Effector CD8-positive, alpha-beta T cell (primary cell): ENCODE measurements at regions not wholly inside any gene's neighbourhood (a gene's known extent, or its start where the extent isn't known, plus 50 kb on each side); places are given as distances from the start of the nearest gene placed in this dataset.
"Not testable (repeated sequence)": the region's sequence is repeated elsewhere in the genome, so short reads cannot be mapped to it uniquely, and the experiment has no call there.

ENCODE experiments used
- DNase-seq: peaks from one replicate; lab custom pipeline; 2025; lab: John Stamatoyannopoulos, UW

GRCh38 chr3:112736805-112737566 lies 96.0 kb upstream of the CCDC80 start:
- DNase-seq = no peak

GRCh38 chr3:112736386-112736785 lies 95.4 kb upstream of the CCDC80 start:
- DNase-seq = no peak

GRCh38 chr3:112735926-112736325 lies 95.0 kb upstream of the CCDC80 start:
- no peak for DNase-seq

DNA sequence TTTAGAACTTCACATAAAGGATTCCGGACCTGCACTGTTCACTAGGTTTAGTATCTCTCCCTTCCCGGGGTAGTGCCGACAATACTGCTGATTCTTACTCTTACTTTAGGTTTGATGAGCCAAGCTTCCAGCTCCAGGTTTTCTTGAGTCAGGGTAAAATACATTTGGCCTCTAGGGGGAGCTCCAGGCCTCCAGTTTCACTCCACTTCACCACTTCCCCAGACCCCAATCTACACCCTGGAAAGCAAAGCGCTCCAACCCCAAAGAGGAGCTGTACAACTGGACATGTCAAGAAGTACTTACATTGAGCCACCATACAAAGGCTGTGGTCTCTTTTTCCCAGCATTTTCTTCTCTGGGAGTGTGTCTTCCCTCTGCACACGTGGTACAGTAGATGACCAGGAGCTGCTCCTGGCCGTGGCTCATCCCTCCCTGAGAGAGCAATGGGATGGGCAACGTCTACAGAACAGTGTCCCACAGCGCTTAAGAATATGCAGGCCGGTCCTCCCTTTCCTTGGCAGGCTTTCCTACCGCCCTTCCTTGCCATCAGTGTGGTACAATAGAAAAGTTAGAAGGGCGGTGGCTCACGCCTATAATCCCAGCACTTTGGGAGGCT lies 93.9 kb upstream of the CCDC80 start:
- peak; percentile 30 for DNase-seq

GRCh38 chr3:112734171-112734570 lies 93.2 kb upstream of the CCDC80 start:
- no peak for DNase-seq

- no peak for DNase-seq
Measured at GRCh38 chr3:112730210-112730609, 89.3 kb upstream of the CCDC80 start.

- no peak for DNase-seq
Measured at GRCh38 chr3:112721231-112721630, 80.3 kb upstream of the CCDC80 start.

GRCh38 chr3:112718967-112719366 lies 78.0 kb upstream of the CCDC80 start:
- no peak for DNase-seq

DNA sequence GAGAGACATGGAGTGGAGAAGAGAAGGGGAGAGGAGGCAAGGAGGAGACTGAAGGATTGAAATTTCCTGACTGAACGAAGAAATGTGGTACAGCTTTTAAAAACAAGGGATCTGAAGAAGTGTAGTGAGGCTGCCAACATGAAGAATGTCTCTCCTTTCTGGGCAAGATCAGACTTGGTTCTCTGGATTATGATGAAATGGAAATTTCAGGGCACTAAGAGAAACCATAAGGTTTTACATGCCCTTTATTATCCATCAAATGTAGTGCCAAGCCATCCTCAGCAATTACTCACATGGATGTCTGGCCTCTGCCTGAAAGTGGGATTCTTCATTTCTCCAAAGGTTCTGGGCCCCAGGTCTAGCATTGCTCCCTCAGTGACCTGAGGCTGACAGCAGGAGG lies 77.6 kb upstream of the CCDC80 start:
- no peak for DNase-seq

DNA sequence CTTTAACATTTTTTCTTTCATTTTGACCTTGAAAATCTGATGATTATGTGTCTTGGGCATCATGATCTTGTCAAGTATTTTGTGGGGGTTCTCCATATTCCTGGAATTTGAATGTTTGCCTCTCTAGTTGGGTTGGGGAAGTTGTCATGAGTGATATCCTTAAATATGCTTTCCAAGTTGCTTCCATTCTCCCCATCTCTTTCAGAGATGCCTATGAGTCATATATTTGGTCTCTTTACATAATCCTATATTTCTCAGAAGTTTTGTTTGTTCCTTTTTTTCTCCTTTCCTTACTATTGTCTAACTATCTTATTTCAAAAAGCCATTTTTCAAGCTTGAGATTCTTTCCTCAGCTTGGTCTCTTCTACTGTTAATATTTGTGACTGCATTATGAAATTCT lies 69.0 kb upstream of the CCDC80 start:
- no peak for DNase-seq

- DNase-seq = no peak
Measured at GRCh38 chr3:112699436-112699978, 58.6 kb upstream of the CCDC80 start.

DNA sequence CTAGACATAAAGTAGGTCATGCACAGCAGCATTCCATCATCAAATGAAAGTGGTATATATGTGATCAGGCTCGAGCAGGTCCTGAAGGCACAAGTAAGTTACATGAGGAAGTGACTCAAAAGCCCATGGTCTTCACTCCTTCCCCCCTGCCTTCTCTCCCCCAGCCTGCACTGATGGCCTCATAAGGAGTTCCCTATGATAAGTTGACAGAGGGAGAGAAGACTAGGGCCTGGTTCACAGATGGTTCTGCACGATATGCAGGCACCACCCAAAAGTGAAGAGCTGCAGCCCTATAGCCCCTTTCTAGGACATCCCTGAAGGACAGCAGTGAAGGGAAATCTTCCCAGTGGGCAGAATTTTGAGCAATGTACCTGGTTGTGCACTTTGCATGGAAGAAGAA lies 57.5 kb upstream of the CCDC80 start:
- not testable (repeated sequence) for DNase-seq

DNA sequence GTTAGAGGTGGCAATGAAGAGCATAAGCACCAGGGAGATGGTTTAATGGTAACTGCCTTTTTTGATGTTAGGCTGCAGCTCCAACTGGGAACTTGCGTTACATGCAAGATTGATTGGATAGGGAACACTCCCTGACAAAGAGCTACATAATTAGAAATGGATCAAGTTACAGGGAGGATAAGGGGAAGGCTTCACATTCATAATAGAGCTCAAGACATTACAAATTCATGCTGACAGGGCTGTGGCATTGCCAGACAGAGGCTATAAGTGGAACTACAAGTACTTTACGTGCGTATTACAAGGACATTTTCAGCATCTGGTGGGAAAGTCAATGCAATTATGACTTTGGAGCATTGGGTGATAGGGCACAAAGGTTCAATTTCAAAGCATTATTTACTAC lies 55.3 kb upstream of the CCDC80 start:
- not testable (repeated sequence) for DNase-seq

DNA sequence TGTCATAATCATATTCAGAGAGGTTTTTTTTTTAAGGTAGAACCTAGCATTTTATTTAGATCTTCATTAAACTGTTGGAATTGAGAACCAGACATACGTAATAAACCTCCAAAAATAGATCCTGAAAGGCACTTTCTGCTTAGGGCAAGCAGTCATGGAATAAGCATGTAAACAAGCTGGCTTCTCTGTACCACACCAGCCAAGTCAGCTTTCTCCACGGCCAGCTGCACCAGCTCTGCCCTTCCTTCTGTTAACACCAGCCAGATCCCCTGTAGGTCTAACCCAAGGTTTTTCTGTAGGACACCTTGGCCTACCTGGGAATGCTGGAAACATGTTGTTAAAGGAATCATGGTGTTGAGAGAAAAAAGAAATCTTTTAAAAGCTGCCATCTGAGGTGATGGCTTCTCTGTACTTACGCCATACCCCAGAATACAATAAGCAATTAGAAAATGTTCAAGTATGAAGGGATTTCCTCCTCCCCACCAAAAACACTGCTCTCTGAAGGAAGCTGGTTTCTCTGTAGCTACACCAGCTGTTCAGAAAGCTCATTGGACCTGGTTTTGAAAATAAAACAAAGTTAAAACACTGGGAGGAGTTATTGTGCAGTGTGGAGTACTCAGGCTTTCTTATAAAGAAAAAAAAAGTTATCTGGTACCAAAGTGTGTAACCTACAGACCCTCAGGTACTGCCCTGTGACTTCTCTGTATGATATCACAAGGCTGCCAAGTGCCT lies 54.6 kb upstream of the CCDC80 start:
- DNase-seq = not testable (repeated sequence)

GRCh38 chr3:112694906-112695305 lies 54.0 kb upstream of the CCDC80 start:
- not testable (repeated sequence) for DNase-seq

DNA sequence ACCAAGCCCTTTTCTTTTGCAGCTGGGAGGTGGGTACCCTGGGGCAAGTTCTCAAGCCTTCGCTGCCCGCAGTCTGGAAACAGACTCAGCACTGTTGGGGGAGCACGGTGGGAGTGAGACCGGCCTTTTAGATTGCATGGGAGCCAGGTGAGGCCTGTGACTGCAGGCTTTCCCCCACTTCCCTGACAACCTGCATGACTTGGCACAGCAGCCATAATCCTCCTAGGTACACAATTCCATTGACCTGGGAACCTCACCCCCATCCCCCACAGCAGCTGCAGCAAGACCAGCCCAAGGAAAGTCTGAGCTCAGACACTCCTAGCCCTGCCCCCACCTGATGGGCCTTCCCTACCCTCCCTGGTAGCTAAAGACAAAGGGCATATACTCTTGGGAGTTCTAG lies 52.2 kb upstream of the CCDC80 start:
- no peak for DNase-seq
